ENCODE measurements at regions not wholly inside any gene's neighbourhood (a gene's known extent, or its start where the extent isn't known, plus 50 kb on each side); places are given as distances from the start of the nearest gene placed in this dataset.

DNA sequence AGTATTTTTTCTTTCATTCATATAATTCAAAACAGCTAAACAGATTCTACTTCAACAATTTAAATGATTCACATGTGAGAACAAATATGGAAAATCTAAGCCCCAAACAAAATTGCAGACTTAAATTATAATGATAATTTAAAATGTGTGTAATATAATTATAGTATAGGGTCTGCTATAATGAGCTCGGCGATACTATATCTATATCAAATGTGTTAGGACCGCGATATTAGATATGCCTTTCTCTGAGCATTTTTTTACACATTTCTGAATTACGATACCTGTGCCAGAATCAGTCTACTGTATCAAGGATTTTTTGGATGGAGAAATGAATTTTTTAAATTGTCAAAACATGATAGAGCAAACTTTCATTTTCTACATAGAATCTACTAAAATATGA is 808.8 kb upstream of the POU3F3 start:
- DNase-seq (ENCODE audit: low read depth), result no peak

DNA sequence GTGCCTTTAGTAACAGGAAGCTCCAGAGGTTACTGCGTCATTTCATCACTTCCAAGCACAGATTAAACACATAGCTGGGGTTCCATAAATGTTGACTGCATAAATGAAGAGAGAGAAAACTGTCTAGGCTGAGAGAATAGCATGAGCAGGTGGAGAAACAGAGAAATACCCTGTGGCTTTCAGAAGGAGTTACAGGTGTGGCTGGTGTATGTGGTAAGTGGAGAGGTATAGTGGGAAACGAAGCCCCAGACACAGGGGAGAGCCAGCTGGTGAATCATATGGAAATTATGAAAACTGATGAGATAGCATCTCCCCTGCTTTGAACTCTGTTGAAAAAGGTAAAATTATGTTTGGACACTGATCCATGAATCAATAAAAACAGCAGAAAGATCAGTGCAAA is 807.4 kb upstream of the POU3F3 start:
- no peak for DNase-seq (ENCODE audit: low read depth)

DNA sequence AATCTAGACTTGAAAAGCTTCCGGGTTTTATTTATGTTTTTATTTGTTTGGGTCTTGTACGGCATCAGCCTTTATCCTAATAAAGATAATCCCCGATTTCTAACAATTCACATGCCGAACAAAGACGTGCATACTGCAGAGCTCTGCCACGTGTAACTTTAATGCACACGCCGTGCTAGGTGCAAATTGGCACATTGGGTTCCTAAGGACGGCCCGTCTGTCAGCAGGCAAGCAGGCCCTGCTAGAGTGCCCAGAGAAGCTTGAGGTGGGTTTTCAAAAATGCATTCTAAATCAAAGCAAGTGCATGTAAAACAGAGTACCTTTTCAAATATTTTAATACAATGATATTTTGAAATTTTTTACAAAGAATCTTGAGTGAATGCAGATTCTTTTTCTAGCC is 806.4 kb upstream of the POU3F3 start:
- DNase-seq (ENCODE audit: low read depth), result no peak

DNA sequence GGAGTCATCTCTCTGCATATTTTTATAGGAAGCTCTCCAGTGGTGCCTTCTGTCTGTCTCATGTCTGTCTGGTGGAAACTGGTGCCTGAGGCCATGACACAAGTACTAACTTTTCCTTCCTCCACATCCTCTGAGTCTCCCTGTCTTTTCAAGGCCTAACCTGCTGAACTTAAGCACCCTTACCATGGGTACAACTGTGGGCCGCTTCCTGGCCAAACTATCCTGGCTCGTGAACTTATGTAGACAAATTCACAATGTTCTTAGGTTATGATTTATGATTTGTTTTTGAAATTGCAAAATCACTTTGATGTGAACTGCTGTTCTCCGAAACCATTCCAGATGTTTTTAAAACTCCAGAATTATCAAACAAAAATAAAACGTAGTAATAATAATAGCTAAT is 804.5 kb upstream of the POU3F3 start:
- DNase-seq (ENCODE audit: low read depth), result no peak

DNA sequence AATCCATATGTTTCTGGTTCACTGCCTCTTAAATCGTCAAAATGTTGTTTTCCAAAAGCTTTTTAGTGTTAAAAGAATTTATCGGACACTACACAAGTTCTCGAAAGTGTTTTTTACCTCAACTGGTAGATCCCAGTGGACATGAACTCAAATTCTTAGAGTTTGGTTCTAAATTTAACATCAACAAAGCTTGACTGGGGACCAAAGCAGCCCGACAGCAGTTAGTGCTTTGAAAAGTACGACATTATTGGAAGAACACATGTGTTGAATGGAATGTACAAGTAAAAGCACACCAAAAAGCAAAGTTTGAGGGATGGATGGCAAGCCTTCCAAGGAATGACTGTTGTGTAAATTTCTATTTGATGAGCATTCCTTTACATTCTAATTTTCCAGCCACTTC is 803.9 kb upstream of the POU3F3 start:
- no peak for DNase-seq (ENCODE audit: low read depth)

DNA sequence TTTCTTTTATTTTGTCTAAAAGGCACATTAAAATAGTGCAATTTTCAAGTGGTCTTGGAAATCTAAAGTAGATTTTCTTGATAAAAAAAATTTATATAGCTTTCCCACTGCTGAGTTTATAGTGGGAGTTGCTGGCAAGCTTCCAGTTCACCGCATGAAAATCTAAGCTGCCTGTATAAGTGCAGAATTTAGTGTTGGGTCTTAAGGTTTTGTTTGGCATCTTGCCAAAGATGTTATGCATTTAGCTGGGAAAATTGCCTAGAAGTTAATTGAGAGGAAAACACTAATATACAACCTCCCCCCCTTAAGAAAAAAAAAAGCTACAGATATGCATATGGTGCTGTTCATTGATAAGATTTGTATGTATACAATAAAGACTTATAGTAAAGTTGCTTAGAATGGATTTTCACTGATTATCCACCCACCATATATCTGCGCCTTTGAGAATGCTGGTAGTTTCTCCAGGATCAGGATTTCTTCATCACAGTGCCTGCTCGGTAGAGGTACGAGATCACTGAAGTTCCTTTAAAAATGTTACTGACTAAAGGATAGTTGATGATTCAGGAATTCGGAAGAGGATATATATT is 803.2 kb upstream of the POU3F3 start:
- no peak for DNase-seq (ENCODE audit: low read depth)

DNA sequence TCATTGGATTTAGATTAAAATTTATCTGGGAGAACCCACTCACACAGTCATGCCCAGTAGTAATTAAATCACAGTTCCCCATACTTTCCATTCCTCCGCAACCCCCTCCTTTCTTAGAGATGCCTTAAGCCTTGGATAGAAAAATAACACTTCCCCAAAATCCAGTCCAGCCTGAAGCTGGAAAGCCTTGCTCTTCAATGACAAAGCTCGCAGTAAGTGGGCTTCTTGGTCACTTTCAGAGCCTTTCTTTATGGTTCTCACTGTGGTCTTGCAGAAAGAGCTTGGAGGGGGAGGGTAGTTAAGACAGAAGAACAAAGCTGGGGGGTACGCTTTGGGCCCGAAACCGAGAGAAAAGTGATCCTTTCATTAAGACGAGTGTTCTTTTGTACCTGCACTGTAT is 802.1 kb upstream of the POU3F3 start:
- no peak for DNase-seq (ENCODE audit: low read depth)

DNA sequence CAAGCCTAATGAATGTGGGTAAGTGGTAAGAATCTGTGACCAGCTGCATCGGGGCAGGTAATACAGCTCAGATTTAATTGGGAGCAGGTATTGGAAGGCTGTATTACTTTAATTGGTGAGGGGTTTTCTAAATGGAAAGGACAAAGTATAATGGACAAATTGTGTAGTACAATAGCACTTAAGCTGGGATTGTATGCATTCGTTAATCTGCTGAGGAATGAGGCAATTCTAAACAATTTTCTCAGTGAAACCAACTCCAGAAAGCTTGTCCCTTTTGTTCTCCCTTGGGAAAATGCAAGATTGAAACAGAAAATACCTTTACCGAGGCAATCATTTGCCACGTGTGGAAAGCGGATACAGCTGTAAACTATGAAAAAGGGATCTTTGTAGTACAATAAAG is 801.6 kb upstream of the POU3F3 start:
- no peak for DNase-seq (ENCODE audit: low read depth)

DNA sequence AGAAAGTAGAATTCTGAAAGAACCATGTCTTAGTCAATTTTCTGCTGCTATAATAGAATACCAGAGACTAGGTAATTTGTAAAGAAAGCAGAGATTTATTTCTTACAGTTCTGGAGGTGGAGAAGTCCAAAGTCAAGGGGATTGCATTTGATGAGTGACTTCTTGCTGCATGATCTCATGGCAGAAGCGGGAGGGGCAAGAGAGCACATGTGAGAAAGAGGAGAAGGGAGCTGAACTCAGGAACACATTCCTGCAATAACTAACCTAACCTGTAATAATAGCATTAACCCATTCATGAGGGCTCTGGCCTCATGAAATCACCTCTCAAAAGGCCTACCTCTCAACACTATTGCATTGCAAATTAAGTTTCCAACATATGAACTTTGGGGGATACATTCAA is 797.5 kb upstream of the POU3F3 start:
- no peak for DNase-seq (ENCODE audit: low read depth)

DNA sequence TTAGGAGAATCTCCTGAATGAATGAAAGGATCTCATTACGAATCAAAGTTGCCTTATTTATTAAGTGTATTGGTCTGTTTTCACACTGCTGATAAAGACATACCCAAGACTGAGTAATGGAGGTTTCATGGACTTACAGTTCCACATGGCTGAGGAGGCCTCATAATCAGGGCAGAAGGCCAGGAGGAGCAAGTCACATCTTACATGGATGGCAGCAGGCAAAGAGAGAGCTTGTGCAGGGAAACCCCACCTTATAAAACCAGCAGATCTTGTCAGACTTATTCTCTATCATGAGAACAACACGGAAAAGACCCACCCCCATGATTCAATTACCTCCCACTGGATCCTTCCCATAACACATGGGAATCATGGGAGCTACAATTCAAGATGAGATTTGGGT is 785.2 kb upstream of the POU3F3 start:
- DNase-seq (ENCODE audit: low read depth), result no peak

DNA sequence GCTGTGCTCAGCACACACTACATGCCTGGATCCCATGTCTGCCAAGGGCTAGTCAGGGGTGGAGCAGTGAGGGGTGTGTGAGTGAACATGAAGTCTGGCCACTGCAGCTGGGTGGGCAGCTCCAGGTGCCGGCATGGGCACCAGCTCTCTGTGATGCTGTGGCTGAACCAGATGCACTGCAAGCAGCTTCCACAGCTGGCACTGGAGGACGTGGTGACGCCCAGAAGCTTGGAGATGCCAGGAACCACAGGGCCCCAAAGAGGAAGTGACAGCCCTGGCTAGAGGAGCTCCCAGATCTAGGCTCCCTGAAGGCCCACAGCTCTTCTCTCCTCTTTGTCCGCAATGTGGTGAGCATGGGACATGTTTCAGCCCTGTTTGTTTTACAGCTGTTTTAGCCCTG is 776.3 kb upstream of the POU3F3 start:
- no peak for DNase-seq (ENCODE audit: low read depth)

DNA sequence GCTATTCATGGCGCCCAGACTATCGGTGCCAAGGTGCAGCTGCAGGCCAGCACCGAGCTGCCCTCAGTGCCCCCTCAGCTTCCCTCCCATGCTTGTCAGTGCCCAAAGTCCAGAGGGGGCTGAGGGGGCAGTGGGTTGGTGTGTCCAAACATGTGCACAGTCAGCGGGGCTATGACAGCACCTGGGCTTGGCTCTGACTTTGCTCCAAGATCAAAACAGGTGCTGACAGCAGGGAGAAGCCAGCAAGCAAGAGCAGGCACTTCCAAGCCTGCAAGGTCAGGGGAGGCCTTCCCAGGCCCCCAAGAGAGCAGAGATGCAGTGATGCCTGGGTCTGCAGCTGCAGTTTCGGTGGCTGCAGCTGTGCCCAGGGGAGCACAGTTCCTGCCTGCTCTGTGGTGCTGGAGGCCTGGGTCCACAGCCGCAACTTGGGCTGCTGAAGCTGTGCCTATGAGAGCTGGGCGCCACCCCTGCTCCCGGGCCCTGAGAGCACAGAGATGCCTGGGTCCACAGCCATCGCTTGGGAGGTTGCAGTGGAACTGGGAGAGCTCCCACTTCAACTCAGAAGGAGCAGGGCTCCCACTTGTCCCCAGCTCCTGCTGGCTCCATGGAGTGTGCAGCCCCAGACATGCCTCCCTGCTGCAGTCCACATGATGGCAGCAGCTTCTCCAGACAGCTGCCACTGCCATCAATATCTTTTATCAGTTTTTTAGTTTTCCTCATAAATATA is 775.3 kb upstream of the POU3F3 start:
- no peak for DNase-seq (ENCODE audit: low read depth)

DNA sequence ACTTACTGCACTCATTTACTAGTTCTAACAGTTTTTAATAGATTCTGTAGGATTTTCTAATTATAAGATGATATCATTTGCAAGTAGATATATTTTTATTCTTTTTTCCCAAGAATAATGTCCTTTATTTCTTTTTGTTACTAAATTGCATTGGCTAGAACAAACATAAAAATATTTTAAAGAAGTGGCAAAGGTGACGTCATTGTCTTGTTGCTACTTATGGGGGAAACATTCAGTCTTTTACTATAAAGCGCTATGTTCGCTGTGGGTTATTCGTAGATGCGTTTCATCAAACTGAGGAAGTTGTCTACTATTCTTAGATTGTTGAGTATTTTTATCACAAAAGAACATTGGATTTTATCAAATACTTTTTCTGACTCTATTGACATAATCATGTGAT is 765.2 kb upstream of the POU3F3 start:
- DNase-seq (ENCODE audit: low read depth), result no peak

DNA sequence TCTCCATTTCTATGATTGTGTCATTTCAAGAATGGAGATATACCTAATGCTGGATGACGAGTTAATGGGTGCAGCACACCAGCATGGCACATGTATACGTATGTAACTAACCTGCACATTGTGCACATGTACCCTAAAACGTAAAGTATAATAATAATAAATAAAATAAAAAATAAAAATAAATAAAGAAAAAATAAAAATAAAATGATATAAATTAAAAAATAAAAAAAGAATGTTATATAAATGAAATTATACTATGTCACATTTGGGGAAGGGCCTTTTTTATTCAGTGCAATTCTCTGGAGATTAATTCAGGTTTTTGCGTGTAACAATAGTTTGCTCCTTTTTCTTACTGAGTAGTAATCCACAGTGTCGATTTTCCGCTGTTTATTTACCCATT is 763.5 kb upstream of the POU3F3 start:
- no peak for DNase-seq (ENCODE audit: low read depth)

DNA sequence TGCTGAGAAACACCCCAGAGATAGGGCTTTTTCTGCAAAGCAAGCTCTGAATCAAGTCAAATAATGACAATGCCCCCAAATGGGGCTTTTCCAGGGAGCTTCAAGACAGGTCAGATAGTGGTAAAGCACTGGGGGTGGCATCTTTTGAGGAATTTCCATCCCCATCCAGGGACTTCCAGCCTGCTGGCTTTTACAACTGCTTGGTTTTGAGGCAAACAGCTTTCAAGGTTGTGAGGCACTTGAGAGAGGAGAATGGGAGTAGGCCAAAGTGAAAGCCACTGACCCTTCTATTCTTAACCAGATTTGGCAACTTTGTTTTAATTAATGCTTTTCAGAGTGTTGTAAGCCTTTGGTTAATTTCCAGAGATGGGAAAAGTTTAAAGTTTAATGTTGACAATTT is 762.0 kb upstream of the POU3F3 start:
- no peak for DNase-seq (ENCODE audit: low read depth)

DNA sequence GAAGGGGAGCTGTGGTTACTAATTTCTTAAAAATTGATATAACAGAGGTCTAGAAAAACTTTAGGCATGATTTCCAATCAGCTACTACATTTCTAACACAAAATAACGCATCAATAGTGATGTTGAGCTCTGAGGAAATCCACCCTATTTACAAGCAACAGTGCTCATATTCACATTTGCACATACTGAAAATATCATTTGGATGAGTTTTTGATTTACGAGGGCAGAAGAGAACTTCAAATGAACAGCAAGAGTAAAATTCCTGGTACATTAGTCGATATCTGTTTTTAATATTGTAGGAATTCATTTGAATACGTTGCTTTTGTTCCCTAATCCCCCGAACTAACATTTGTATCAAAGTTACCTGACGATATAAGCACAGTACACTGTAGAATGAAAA is 761.0 kb upstream of the POU3F3 start:
- no peak for DNase-seq (ENCODE audit: low read depth)

DNA sequence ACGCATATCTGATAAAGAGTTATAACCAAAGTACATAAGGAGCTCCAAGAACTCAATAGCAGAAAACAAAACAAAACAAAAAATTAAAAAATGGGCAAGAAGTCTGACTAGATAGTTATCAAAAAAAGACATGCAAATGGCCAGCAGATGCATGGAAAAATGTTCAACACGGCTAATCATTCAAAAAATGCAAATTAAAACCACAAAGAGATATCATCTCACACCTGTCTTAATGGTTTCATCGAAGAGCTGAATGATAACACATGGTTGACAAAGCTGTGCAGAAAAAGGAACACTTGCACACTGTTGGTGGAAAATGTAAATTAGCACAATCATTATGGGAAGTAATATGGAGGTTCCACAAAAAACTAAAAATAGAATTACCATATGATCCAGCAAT is 751.3 kb upstream of the POU3F3 start:
- DNase-seq (ENCODE audit: low read depth), result no peak

DNA sequence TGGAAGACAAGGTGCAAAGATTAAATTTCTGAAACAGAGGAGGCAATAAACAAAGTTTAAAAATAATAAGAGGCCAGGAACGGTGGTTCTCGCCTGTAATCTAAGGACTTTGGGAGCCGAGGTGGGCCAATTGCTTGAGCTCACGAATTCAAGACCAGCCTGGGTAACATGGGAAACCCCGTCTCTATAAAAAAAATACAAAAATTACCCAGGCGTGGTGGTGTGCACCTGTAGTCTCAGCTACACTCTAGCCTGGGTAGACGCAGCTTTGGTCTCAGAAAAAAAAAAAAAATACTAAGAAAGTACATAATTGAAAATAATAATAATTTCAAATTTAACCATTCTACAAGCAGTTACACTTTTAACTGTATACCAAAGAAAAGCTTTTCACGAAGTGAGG is 744.6 kb upstream of the POU3F3 start:
- no peak for DNase-seq (ENCODE audit: low read depth)

DNA sequence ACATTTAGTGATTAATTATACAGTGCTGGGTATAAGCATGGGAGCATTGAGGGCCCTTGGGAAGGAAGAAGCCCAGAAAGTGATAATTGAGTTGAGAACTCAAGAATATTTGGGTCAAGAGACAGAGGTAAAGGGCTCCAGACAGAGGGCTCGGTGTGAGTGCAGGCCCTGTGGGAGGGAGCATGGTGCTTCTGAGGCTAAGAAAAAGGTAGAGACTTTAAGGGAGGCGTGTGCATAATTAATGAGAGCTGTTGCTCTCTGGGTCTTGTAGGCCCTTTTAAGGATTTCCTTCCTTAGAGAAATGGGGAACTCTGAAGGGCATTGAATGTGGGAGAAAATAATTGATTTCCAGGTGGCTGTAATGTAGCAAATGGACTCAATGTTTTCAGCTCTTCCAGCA is 735.0 kb upstream of the POU3F3 start:
- no peak for DNase-seq (ENCODE audit: low read depth)

DNA sequence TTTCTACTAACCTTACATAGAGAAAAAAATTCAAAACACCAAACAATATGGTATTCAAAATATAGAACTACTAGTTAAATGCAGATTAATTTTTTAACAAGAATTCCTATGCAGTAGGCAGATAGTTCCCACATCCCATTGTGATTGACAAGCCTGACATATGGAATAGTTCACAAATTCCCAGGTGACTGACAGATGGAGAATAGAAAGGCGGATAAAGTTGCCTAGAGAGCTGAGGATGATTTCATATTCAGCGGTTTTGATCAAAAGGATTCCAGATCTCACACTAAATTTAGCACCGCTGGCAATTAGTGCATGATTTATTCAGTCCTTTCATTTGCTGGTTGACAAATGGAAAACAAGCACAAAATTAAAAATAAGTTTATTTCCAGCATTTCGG is 733.7 kb upstream of the POU3F3 start:
- DNase-seq (ENCODE audit: low read depth), result no peak

DNA sequence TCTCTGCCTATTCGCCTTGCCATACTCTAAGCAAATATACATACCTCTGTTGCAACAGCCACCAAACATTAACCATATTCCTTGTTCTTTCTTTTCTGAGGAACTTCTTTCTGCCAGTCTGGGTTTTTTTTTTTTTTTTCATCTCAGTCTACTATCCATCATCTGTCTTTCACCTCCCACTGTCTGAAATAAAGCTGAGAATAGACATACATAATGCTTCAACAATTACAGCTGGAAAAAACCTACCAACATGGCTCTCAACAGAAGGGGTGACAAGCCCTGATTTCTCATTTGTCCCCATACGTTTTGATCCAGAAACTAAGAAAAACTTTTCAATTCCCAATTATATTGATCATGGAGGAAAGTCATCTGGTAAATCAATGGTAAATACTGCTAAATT is 728.8 kb upstream of the POU3F3 start:
- no peak for DNase-seq (ENCODE audit: low read depth)

DNA sequence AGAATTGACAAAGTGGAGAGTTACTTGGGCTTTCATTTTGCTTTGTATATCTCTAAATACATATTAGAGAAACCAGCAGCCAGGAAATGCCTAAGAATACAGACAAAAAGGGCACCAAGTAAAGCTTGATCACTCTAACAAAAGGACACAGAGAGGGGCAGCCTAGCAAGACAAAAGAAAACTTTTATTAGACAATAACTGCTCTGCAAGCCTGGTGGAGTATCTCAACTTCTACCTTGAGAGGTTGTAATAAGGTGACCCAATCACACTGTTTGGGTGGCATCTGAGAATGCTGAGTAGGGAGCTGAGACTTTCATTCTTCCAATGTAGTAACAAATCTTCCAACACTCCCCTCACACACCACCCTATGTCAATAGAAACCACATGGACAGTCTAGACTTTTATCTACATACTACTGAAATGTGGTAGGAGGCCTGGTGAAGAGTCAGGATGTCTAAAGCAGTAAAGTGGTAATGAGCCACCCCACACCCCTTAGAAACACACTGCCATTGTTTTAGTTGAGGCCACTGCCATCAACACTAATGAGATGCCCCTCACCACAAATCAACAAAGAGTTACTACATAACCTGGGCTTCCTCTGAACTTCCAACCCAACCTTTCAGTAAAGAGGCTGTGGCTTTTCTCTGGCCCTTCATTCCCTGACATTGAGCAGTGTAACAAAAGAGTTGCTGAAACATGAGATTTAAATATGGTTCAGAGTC is 726.7 kb upstream of the POU3F3 start:
- DNase-seq (ENCODE audit: low read depth), result no peak

DNA sequence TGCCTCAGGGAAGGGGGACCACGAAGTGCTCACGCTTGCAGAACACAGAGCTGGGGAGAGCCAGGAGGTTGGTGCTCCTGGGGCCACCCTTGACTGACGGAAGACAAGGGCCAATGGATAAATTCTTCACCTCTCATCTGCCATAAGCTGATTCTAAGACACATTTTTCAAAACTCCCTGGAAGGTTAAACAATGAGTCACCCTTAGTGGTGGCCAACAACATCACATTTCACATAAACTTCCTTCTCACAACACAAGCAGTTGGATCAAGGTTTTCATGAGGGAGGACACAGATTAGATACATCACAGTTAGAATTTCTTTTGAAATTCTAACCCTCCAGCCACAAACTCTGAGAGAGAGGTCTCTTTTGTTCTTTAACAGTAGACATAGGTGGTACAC is 713.6 kb upstream of the POU3F3 start:
- DNase-seq (ENCODE audit: low read depth), result no peak

DNA sequence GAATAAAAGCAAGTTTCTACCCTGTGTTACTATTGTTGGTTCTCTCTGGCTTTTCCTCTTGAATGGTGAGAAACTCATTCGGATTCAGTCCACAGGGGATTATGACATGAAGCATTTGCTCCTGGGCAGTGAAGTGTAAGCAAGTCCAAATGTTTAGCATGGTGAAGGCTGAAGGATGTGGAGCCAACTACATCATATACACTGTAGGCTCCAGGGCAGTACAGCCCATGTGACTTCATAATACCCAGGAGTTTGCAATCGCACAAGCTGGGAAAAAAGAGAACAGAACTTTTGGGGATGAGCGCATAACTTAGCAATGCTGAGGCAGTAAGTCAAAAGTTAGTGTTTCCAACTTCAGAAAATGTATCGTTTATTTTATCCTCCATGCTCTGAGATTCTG is 695.7 kb upstream of the POU3F3 start:
- no peak for DNase-seq (ENCODE audit: low read depth)
